ENCODE measurements at regions not wholly inside any gene's neighbourhood (a gene's known extent, or its start where the extent isn't known, plus 50 kb on each side); places are given as distances from the start of the nearest gene placed in this dataset.

DNA sequence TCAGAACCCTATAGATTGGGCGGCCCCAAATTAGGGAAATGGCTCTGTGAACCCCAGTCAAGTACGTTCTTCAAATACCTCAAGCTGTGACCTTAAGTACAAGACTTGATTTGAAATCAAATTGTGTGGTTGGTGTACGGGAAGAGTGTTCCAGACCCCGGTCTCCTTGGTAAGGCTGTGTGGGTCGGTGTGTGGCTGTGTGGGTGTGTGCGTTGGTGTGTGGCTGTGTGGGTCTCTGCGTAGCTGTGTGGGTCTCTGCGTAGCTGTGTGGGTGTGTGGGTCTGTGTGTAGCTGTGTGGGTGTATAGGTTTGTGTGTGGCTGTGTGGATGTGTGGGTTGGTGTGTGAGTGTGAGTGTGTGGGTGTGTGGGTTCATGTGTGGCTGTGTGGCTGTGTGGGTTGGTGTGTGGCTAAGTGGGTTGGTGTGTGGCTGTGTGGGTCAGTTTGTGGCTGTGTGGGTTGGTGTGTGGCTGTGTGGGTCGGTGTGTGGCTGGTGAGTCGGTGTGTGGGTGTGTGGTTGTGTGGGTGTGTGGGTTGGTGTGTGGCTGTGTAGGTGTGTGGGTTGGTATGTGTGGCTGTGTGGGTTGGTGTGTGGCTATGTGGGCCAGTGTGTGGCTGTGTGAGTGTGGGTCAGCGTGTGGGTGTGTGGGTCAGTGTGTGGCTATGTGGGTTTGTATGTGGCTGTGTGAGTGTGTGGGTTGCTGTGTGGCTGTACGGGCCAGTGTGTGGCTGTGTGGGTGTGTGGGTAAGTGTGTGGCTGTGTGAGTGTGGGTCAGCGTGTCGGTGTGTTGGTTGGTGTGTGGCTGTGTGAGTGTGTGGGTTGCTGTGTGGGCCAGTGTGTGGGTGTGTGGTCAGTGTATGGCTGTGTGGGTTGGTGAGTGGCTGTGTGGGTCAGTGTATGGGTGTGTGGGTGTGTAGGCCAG, 238.7 kb upstream of the ZFHX3 start:
- DNase-seq, result no peak

GRCh38 chr16:73285436-73286201, 237.7 kb upstream of the ZFHX3 start:
- DNase-seq, result no peak

GRCh38 chr16:73280388-73280787, 232.5 kb upstream of the ZFHX3 start:
- DNase-seq, result no peak

- DNase-seq, result no peak
These were observed 231.5 kb upstream of the ZFHX3 start for GRCh38 chr16:73279451-73279850.

DNA sequence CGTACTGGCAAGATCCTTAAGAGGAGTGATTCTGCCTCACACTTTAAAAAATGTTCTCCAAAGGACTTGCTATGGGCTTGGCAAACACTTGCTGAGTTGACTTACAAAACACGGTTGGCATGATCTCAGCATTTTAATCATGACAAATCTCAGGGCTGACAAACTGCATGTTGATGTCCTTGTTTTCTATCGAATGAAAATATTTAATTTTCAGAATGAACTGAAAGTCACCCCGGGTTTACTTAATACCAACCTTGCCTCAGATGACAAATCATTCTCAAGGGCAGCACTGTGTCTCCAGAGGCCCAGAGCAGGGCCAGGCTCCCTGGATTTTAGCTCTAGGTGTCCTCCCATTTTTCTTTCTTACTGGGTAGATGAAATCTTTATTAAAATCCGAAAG, 229.1 kb upstream of the ZFHX3 start:
- DNase-seq, result no peak

DNA sequence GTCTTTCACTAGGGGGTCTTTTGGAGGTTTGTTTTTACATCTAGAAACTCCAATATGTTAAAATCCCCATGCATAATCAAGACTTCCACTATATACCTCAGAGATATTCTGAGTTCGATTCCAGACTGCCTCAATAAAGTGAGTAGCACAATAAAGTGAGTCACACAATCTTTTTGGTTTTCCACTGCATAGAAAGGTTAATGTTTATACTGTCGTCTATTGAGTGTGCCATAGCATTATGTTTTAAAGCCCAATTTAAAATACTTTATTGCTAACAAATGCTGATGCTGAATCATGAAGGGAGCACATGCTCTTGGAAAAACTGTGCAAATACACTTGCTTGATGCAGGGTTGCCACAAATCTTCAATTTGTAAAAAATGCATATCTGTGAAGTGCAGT, 227.5 kb upstream of the ZFHX3 start:
- DNase-seq, result no peak

GRCh38 chr16:73275024-73275423, 227.1 kb upstream of the ZFHX3 start:
- no peak for DNase-seq

DNA sequence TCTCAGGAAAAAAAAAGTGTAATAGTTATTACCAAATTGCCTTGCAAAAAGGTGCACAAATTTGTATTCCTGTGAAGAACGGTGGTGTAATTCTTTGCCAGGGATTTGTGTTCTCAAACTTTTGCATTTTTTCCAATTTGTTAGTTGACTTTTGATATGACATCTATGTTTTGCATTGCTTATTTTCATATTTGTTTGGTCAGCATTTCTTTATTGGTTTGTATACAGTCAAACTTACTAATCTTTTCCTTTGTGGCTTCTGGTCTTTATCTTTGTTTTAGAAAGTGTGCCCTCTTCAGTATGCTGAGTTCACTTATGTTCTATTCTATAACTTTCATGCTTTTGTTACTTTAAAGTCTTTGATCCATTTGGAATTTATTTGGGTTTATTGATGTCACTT, 226.2 kb upstream of the ZFHX3 start:
- no peak for DNase-seq

DNA sequence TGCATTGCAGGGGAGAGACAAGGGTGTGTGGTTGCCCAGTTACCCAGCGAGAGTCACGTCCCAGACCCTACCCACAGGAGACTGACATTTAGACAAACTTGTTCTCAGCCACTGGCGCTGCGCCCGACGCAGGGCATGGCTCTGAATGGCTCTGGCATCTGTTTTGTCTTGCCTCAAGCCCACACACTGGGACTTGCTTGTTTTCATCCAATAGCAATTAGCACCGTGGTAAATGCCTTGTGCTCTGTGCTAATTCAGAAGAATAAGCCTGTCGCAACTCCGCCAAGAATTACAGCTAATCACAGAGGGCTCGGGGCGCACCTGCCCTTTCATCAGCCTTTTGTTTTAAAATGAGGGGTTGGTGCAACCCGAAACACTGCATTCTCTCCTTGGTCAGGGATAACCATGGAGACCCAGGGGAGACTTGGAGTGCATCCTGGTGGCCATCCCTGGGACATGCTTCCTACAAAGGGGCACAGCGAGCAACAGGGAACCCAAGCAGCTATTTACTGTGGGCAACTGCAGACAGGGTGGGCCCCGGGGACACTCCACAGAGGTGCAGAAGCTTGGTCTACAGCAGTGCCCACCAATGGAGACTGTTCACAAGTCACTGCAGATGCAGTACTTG, 220.6 kb upstream of the ZFHX3 start:
- DNase-seq, result no peak

- no peak for DNase-seq
These were observed 218.0 kb upstream of the ZFHX3 start for GRCh38 chr16:73265935-73266334.

DNA sequence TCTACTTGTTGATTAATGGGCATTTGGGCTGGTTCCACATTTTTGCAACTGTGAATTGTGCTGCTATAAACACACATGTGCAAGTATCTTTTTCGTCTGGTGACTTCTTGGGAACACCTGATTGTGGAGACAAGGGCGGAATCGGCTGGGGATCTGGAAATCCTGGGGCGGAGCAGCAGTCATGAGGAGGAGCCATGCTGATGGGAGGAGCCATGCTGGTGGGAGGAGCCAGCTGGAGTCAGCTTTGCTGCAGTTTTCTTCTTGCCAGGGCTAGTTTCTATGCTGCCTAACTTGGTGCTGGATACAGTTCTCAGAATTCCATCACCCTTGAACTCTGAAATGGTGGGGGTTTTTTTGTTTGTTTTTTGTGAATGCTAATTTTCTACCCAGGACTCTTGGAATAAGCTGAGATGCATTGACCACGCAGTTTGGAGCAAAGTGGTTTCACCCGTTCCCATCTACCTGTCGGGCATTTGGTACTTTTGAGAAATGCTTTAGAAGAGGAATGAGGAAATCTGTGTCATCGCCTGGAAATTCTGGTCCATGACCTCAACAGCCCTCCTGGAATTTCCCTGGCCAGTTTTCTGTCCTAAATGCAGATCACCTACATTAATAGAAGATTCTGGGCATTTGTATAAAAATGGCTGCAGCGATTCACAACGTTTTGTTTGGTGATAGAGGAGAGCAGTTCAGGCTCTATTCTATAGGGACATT, 217.4 kb upstream of the ZFHX3 start:
- no peak for DNase-seq

GRCh38 chr16:73262931-73263330, 215.0 kb upstream of the ZFHX3 start:
- DNase-seq, result no peak

DNA sequence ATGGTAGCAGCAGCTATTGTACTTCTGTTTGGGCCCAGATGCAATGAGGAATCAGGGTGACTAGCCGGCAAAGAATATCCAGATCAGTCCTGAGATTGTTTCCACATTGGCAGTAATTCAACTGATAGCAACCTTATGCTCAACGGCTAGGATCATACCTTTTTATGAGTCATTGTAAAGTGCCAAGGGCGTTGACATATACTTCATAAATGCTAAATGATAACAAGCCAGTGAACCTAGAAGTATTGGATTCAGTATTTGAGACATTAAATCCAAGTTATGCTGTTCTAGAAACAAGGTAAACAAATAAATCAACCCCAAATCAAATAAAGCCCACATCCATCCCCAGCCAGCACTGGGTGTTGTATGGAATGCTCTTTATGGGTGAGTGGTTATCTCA, 207.1 kb upstream of the ZFHX3 start:
- DNase-seq, result no peak

DNA sequence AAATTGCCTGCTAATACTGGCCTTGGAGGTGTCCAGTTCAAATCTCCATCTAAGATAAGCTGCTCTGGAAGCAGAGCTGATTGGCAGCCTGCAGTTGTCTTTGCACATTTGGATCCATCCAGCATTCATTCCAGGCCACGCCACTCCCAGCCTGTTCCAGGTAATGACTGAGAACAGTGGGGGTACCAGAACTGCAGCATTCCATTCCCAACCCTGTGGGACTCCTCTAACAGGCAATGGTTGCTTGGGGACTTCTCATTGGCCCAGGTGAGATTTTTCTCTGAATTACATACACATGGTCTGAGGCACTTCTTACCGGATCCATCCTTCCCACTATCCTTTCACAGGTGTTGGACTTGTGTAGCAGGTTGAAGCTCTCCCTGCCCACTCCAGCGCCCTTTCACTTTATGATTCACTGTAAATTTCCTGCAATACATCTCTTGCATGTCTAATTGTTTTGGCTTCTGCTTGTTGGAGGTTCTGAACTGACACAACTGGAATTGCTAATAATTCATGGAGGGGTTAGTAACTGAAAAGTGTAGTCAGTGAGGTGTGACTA, 206.1 kb upstream of the ZFHX3 start:
- no peak for DNase-seq

DNA sequence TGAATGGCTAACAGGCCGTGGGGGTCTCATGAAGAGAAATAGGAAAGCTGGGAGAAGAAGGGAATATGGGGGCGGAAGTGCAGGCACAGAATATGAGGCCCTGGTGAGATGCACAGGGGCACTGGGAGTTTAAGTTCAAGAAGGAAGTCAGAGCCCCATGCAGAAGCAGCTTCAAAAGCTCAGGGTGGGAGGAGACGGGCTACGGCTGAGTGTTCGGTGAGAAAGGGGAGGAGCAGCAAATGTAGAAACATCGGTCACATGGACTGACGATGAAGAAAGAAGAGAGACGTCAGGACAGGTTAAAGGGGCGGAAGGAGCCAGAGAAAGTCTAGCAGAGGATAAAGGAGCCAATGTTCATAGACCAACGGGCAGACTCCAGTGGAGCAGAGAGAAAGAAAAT, 204.5 kb upstream of the ZFHX3 start:
- no peak for DNase-seq

DNA sequence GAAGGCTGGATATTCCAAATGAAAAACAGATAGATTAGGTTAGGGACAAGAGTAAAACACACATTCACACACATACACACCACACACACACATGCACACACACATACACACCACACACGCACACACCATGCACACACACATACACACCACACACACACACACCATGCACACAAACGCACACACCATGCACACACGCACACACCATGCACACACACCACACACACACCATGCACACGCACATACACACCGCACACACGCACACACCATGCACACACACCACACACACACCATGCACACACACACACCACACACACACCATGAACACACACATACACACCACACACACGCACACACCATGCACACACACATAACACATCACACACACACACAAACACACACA, 203.7 kb upstream of the ZFHX3 start:
- no peak for DNase-seq

GRCh38 chr16:73248316-73248715, 200.4 kb upstream of the ZFHX3 start:
- DNase-seq, result no peak

DNA sequence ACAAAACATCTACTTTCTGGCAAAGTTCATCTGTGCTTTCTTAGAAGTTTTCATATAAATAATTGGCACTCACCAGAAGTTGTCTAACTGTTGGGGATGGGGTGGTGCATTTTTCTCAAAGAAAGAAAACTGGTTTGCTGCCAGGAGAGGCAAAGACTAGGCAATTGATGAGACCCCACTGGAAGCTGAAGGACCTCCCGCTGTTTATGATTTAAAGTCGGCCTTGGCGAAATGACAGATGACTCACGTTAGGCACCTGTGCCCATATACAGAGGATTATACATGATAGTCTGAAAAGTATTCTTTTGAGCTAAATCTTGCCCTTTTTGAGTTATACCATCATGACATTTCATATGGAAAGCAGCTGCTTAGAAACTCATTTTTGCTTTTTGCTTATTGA, 193.0 kb upstream of the ZFHX3 start:
- no peak for DNase-seq

- no peak for DNase-seq
These were observed 189.7 kb upstream of the ZFHX3 start for GRCh38 chr16:73237601-73238000.

DNA sequence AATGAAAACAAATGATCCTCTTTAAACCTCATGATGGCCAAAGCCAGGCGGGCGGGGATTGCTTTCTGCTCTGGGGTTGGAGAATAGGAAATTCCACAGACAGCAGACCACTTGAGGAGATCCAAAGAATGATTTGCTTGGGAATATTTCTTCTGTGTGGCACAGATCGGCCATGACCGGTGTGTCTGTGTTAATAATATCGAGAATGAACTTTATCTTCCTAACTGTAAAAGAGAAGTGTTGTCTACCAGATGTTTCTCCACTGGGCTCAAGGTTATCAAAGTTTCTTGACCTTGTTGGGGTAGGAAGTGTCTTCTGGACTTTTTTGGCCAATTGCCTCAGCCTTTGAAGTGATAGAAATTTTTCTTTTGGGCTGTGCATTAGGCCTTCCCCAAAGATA, 186.6 kb upstream of the ZFHX3 start:
- no peak for DNase-seq

- DNase-seq, result no peak
These were observed 186.0 kb upstream of the ZFHX3 start for GRCh38 chr16:73233846-73234424.

- DNase-seq, result no peak
These were observed 185.4 kb upstream of the ZFHX3 start for GRCh38 chr16:73233329-73233765.
